ENCODE measurements at regions not wholly inside any gene's neighbourhood (a gene's known extent, or its start where the extent isn't known, plus 50 kb on each side); places are given as distances from the start of the nearest gene placed in this dataset.

- no peak for DNase-seq (ENCODE audit: low read depth)
Measured at GRCh38 chr1:103854279-103854678, 104.6 kb downstream of the AMY1C start.

- no peak for DNase-seq (ENCODE audit: low read depth)
Measured at GRCh38 chr1:103859721-103860120, 110.0 kb downstream of the AMY1C start.

DNA sequence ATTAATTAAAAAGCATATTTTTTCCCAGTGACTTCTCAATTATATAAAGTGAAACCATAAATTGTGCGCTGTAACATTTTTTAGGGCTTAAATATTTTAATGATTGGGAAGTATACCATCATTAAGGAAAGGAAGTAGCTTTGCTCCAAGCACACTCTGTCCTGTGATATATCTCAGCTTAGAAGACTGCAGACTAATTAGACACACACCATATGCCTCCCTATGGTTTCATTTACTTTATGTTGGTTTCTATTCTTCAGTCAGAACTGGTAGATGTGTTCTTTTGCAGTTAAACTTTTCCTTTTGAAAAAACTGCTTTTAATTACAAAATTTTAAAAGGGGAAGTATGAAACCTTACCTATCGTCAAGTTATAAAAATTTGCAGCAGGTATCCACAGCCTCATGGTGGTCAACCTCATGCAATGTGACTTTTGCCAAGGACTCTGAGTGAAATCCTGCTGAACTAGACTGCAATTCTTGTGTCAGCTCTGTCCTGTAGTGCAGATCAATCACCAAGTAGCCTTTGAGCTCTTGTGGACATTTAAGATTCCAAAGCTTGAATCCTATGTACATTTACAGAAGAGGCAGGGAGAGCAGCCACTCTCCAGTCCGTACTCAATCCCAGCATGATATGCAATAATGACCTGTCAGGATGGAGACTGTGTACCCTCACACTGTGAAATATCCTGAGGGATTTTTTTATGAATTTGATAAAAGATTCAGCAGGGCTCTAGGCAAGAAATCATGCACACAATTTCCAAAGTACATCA, 149.1 kb downstream of the AMY1C start:
- no peak for DNase-seq (ENCODE audit: low read depth)

GRCh38 chr1:103900005-103900404, 150.3 kb downstream of the AMY1C start:
- no peak for DNase-seq (ENCODE audit: low read depth)

GRCh38 chr1:103901072-103901471, 151.4 kb downstream of the AMY1C start:
- DNase-seq (ENCODE audit: low read depth), result no peak

DNA sequence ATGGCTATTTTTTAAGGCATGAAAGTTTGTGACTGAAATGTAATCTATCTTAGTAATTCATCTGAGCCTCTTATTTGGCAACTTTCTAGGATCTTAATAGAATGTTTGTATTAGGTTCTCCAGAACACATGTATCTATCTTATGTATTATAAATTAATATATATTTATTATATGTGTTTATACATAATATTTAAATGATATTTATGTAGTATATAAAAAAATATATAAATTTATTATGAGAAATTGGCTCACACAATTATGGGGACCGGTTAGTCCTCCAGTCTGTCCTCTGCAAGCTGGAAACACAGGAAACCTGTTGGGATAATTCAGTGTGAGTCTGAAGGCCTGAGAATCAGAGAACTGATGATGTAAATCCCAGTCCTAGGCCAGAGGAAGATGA, 155.7 kb downstream of the AMY1C start:
- DNase-seq (ENCODE audit: low read depth), result no peak

DNA sequence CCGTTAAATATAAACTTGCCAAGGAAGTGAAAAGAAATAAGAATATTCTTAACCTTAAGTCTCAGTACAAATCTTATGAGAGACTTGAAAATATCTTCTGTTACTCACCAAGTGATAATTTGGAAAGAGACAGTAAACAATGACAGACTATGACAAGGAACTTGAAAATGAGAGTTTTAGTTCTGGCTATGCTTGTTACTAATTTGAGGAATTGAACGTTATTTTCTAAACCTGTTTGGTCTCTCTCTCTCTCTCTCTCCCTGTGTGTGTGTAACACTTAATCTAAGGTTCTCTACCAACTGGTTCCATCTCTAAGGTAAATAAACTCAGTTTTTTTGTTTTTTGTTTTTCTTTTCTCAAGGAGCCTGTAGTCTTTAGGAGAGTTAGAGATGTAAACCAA, 161.8 kb downstream of the AMY1C start:
- DNase-seq (ENCODE audit: low read depth), result no peak

- DNase-seq (ENCODE audit: low read depth), result no peak
Measured at GRCh38 chr1:103917795-103918194, 168.1 kb downstream of the AMY1C start.

GRCh38 chr1:103931891-103932290, 182.2 kb downstream of the AMY1C start:
- DNase-seq (ENCODE audit: low read depth), result no peak

- DNase-seq (ENCODE audit: low read depth), result no peak
Measured at GRCh38 chr1:103937763-103938357, 188.2 kb downstream of the AMY1C start.

- DNase-seq (ENCODE audit: low read depth), result no peak
Measured at GRCh38 chr1:103941086-103941485, 191.4 kb downstream of the AMY1C start.

GRCh38 chr1:103942029-103942428, 192.3 kb downstream of the AMY1C start:
- DNase-seq (ENCODE audit: low read depth), result no peak

- DNase-seq (ENCODE audit: low read depth), result no peak
Measured at GRCh38 chr1:103945774-103946173, 196.1 kb downstream of the AMY1C start.

- DNase-seq (ENCODE audit: low read depth), result no peak
Measured at GRCh38 chr1:103948526-103948925, 198.8 kb downstream of the AMY1C start.

- DNase-seq (ENCODE audit: low read depth), result no peak
Measured at GRCh38 chr1:103949779-103950178, 200.1 kb downstream of the AMY1C start.

- no peak for DNase-seq (ENCODE audit: low read depth)
Measured at GRCh38 chr1:103953386-103953785, 203.7 kb downstream of the AMY1C start.

DNA sequence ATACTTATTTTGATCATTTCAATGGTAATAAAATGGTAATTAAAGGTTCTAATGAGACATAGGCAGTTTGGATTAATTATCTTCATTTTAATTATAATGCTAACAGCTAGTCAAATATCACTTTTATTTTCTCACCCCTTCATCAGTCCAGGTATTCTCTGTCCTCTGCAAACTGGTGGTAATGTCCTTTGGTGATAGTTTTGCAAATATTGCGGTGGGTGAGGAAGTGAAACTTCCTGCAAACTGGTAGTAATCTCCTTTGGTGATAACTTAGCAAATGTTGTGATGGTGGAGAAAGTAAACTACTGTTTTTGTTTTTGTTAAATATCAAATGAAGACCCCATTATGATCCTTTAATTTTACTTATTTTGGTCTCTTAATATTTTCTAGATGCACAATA, 209.0 kb downstream of the AMY1C start:
- no peak for DNase-seq (ENCODE audit: low read depth)

DNA sequence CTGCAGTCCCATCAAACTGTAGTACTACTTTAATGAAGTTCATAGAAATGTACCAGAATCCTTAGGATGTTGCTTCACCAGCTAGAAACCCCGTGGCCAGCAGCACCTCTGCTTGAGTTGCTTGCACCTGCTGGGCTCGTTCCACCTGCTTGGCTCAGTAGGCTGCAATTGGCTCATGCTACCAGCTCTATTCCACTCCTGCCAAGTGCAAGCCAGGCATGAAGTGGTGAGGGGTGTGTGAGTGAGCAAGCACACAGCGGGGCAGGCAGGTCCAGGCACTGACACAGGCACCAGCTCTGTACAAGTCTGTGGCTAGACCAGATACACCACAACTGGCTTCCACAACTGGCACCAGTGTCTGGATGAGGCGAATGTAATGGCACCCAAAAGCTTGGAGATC, 209.9 kb downstream of the AMY1C start:
- DNase-seq (ENCODE audit: low read depth), result no peak

GRCh38 chr1:103960045-103960444, 210.3 kb downstream of the AMY1C start:
- no peak for DNase-seq (ENCODE audit: low read depth)

DNA sequence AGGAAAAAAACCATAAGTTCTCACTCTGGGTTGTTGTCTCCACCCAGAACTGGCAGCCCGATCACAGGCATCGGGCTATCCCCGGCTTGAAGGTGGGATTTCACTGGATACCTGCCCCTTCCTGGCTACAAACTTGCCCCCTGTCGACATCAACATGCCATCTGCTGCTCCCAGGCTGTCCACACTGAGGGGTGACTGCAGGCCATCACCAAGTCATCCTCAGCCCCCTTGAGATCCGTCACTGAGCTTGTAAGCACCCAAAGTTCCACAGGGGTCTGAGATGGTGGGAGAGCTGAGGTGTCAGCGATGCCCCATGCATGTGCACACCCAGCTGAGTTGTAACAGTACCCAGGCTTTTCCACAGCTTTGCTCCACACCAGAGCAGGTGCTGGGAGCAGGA, 211.0 kb downstream of the AMY1C start:
- no peak for DNase-seq (ENCODE audit: low read depth)

DNA sequence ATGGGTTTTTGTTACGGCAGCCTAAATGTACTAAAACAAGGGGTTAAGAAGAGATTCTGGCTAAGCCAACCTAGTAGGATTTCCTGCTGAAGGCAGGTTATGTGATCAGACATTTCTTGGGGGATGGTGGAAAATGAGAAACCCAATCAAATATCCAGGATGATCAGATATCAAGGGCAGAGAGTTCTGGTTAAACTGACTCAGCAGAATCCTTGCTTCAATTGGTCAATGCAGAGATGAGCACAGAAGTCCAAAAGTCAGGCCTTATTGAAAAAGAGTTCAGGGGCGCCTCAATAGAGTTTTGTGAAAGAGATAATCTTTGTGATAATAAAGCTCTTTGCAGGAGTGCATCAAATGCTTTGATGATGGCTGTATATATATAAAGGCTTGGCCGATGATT, 237.1 kb downstream of the AMY1C start:
- DNase-seq (ENCODE audit: low read depth), result no peak

DNA sequence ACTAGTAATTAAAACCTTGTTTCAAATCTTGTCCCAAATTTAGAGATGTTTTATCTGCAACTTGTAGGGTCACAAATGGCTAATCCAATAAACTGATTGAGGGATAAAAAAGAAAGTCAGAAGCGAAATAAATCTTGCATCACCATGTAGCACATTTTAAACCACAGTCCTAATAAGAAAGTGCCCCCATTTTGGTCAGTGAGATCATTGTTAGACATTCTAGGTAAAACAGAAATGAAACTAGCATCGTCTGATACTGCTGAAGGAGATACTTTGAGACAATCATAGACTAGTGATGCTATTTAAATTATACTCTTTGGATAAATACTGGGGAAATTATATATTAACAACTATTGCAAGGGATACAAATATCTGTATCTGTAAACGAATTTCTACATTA, 247.9 kb downstream of the AMY1C start:
- DNase-seq (ENCODE audit: low read depth), result no peak

- DNase-seq (ENCODE audit: low read depth), result no peak
Measured at GRCh38 chr1:104018922-104019674, 269.4 kb downstream of the AMY1C start.

All from iris pigment epithelial cell (primary cell).